Pons (tissue), 1 donor: ENCODE measurements at regions not wholly inside any gene's neighbourhood (a gene's known extent, or its start where the extent isn't known, plus 50 kb on each side); places are given as distances from the start of the nearest gene placed in this dataset.

Experiments used
- DNase-seq: peaks from one replicate; pipeline ENCODE4 v3.0.0-alpha.2; 2016; ENCODE audit warnings: low spot score

DNA sequence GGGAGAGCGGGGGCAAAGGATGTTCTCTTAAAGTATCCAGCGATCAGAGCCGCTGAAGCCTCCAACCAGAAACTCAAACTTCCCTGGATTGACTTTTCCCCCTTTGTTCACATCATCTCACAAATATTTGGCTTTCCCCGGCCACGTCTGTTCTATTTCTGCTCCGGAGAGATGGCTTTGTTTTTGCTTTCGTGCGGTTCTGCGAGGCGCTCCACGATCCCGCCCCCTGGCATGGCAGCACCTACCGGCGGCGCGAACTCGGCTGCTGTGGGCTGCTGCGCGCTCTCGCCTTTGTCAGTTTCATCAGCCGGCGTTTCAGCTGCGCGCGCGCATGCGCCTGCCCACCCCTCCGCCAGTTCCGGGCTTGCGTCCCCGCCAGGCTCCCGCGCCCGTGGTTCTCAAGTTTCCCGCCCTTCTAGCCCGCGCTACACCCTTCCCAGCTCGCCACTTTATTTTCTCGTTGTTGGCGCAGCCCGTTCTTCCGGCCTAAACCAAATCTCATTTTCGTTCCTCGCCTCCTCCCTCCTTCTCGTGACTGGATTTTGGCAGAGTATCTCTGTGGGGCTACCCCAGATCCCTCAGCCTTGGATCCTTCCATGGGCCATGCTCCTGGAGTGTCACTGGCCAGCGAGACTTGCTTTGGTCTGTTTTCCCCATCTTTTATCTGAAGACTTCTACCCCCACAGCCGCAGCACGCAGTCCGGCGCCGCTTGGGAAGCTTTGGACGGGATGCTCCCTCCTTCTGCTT, 98.0 kb downstream of the INSIG2 start:
- peak; percentile 82 for DNase-seq

DNA sequence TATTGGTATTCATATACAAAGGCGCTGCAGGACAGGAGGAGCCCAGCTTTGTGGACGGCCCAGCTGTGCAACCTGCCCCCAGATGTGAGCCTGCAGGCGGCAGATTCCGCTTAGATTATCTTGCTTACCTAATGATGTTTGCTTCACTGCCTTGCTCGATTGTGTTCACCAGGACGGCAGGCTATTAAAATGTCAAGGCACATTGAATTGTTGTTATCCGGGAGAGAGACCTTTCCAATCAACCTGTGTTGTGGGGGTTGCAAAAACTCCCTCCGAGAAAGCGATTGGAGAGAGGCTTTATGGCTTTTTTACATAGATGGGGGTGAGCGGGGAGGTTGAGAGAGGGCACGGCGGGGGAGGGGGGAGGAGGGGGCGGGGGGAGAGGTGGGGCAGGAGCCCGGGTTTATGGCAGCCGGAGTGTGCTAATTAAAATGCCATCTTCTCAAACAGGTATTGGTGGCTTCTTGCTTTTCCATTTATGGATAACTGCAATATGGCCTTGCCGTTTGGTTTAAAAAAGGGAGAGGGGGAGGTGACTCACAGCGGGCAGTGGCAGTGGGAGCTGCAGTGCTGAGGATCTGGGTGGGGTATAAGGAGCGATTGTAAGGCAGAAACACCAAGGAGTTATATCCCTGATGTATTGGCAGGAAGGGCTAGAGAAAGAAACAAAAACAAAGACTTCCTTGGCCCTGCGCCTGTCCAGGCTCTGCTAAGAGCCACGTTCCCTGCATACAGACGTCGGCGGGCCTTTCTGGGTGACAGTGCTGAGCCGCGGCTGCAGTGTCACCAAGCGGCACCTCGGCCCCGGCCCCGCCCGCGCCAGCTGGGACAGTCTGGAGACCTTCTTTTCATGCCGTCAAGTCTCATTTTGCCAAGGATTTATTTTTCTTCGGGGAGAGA, 97.2 kb downstream of the INSIG2 start:
- DNase-seq: peak; percentile 64

- DNase-seq: no peak
These were observed 95.1 kb downstream of the INSIG2 start for GRCh38 chr2:118183381-118183780.

DNA sequence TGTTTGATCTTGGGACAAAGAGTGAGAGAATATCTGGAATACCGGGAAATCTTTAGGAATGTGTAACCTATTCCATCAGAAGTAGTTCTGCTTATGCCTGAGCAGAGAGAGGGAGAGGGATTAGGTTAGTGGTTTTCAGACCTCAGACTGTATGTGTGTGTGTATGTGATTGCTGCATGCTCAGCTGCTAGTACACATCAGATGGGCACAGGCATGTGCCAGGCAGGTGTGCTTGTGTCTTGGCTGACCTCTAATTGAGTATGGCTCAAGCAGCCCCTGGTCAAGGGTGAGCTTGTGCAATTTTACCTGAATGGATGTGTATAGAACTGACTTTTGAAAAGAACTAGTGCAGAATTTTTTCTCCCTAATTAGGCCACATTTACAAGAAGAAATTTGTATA, 91.2 kb downstream of the INSIG2 start:
- no peak for DNase-seq

GRCh38 chr2:118177884-118178283, 89.6 kb downstream of the INSIG2 start:
- DNase-seq: no peak

DNA sequence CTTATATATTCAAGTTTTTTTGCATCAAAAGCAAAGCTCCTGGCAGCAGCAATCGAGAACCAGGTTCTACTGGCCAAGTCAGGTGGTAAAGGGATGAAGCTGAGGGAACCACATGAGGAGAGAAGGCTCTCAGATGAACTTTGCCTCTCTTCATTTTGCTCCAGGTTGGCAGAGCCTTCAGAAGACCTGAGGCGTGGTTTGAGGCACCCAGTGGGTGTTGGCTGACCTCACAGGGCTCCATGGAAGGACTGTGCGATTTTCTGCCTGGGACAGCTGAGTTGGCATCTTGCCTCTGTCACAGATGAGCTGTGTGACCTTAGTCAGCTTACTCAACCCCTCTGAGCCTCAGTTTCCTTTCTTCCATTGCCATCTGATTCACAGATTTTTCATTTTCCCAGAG, 89.0 kb downstream of the INSIG2 start:
- DNase-seq: no peak

GRCh38 chr2:118176601-118177000, 88.3 kb downstream of the INSIG2 start:
- DNase-seq: no peak

DNA sequence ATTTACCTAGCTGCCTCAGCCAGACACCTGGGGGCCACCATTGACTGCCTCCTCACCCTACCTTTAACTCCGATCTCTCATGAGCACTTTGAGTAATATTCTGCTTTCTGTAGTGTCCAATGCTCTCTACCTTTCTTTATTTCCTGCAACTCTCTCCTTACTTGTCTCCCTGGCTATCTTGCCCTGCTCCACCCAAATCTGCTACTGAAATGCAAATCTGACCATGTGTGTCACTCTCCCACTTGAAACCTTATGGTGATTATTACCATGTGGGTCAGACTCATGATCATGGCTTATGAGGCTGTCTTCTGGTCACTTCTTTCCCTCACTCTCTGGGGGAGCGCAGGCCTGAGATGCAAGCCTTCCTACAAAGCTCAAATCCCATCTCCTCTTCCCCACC, 83.3 kb downstream of the INSIG2 start:
- no peak for DNase-seq

DNA sequence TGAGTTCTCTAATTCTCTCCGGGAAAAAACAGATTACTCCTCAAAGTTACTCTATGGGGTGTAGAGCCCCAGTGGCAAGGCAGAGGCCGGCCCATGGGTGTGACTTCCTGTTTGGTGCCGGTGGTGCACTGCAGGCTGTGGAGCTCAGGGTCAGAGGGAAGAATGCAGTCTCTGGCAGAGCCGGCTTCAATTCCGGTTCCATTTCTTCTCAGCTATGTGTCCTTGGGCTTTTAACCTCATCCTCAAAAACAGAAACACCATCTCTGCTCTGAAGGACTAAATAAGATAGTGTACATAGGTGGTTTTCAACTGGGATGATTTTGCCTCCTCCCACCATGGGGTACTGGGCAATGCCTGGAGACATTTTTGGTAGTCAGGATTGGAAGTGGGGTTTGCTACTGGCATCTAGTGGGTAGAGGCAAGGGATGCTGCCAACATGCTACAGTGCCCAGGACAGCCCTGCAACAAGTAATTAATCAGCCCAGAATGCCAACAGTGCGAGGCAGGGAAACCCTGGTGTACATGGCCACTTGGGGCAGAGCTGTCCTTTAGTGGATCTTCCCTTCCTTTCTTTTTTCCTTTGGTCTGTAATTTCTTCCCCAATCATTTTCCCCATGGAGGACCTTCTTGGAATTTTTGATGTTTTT, 81.2 kb downstream of the INSIG2 start:
- DNase-seq: no peak

DNA sequence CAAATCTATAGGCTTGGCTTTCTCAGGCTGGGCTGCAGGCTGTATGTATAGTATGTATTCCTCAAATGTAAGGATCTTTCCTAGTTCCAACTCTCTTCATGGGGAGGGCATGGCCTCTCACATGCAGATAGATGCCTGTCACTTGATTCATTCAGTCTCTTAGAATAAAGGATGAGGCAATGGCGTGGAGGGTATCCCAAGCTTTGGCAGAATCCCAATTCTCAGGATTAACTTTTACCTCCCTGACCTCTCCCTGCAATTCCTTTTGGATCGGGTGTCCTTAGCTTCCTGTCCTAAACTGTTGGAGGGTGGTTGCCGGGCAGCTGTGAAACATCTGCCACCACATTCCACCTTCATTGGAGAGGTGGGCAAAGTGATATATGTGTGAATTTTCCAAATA, 80.3 kb downstream of the INSIG2 start:
- DNase-seq: no peak

GRCh38 chr2:118167026-118167425, 78.8 kb downstream of the INSIG2 start:
- no peak for DNase-seq

DNA sequence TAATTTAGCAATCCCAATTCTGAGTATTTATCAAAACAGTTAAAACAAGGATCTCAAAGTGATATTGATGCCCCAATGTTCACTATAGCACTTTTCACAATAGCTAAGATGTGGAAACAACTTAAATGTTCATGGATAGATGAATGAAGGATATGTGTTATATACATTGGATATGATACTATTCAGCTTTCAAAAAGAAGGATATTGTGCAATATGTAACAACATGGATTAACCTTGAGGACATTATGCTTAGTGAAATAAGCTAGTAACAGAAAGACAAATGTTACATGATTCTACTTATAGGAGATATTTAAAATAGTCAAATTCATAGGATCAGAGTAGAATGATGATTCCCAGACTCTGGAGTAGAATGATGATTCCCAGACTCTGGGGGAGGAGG, 78.0 kb downstream of the INSIG2 start:
- DNase-seq: no peak

DNA sequence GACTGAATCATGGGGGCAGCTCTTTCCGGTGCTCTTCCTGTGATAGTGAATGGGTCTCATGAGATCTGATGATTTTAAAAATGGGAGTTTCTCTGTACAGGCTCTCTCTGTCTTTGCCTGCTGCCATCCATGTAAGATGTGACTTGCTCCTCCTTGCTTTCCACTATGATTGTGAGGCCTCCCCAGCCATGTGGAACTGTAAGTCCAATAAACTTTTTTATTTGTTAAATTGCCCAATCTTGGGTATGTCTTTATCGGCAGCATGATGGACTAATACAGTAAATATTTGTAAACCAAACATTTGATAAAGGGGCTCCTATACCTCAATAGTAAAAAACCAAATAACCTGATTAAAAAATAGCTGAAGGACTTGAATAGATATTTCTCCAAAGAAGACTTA, 77.3 kb downstream of the INSIG2 start:
- no peak for DNase-seq
